Mesothelial cell of epicardium (in vitro differentiated cells): ENCODE measurements at regions not wholly inside any gene's neighbourhood (a gene's known extent, or its start where the extent isn't known, plus 50 kb on each side); places are given as distances from the start of the nearest gene placed in this dataset.

Source experiments
- DNase-seq, 2 experiments: peaks; one replicate each; pipeline ENCODE4 v3.0.0; 2021; ENCODE audit warnings: low spot score in 2 of 2; ENCODE audit not compliant: unreplicated experiment in 2 of 2
- H3K27ac Mint-ChIP-seq: 2 replicates; pipeline ENCODE4 v1.8.0; 2021; ENCODE audit warnings: mixed read lengths
- H3K27me3 Mint-ChIP-seq: 2 replicates; pipeline ENCODE4 v1.8.0; 2021; ENCODE audit warnings: low read depth, mixed read lengths
- H3K36me3 Mint-ChIP-seq: 2 replicates; pipeline ENCODE4 v1.8.0; 2021; ENCODE audit warnings: mixed read lengths
- H3K4me1 Mint-ChIP-seq: 2 replicates; pipeline ENCODE4 v1.8.0; 2021; ENCODE audit warnings: mixed read lengths
- H3K4me3 Mint-ChIP-seq: 2 replicates; pipeline ENCODE4 v1.8.0; 2021; ENCODE audit warnings: mild to moderate bottlenecking, moderate library complexity, mixed read lengths
- H3K9me3 Mint-ChIP-seq: 2 replicates; pipeline ENCODE4 v1.8.0; 2021; ENCODE audit warnings: mixed read lengths
- CTCF ChIP-seq: fragments of 200-600 bp; sonication (generic); IDR thresholded peaks from one replicate; pipeline ENCODE4 v1.5.0; 2021; ENCODE audit warnings: antibody characterized with exemption; ENCODE audit not compliant: unreplicated experiment

GRCh38 chr3:102605153-102605552, 170.3 kb downstream of the ZPLD1 start:
- no peak overlapping the region for H3K4me3 Mint-ChIP-seq
- TF ChIP-seq CTCF: no peak
- H3K9me3 Mint-ChIP-seq: no peaks in the 10 kb centered on the region
- H3K27me3 Mint-ChIP-seq: peaks cover 17% of the 10 kb centered on the region
- no peak for DNase-seq
- no peaks in the 10 kb centered on the region for H3K36me3 Mint-ChIP-seq
- H3K27ac Mint-ChIP-seq: no peak overlapping the region
- no peaks in the 10 kb centered on the region for H3K4me1 Mint-ChIP-seq

GRCh38 chr3:102608875-102609274, 174.1 kb downstream of the ZPLD1 start:
- Mint-ChIP-seq H3K4me3 (no peak overlapping the region), H3K9me3 (peaks cover 17% of the 10 kb centered on the region)

GRCh38 chr3:102614021-102614569, 179.3 kb downstream of the ZPLD1 start:
- Mint-ChIP-seq H3K9me3 (peaks cover 17% of the 10 kb centered on the region), H3K4me1 (peaks cover 5% of the 10 kb centered on the region), H3K27me3 (no peaks in the 10 kb centered on the region), H3K36me3 (no peaks in the 10 kb centered on the region), H3K27ac (no peak overlapping the region), H3K4me3 (no peak overlapping the region)
- no peak for TF ChIP-seq CTCF
- DNase-seq: no peak

More at GRCh38 chr3:102608875-102609274, 174.1 kb downstream of the ZPLD1 start:
- Mint-ChIP-seq H3K27me3 (peaks cover 17% of the 10 kb centered on the region), H3K36me3 (no peaks in the 10 kb centered on the region), H3K4me1 (no peaks in the 10 kb centered on the region), H3K27ac (no peak overlapping the region)
- DNase-seq: no peak
- TF ChIP-seq CTCF: no peak

- no peaks in the 10 kb centered on the region for H3K36me3 Mint-ChIP-seq
- H3K9me3 Mint-ChIP-seq: peaks cover 17% of the 10 kb centered on the region
- no peak overlapping the region for H3K27ac Mint-ChIP-seq
- peaks cover 5% of the 10 kb centered on the region for H3K4me1 Mint-ChIP-seq
- no peak for TF ChIP-seq CTCF
- no peaks in the 10 kb centered on the region for H3K27me3 Mint-ChIP-seq
- DNase-seq: no peak
- H3K4me3 Mint-ChIP-seq: no peak overlapping the region
Measured at GRCh38 chr3:102614585-102614984, 179.8 kb downstream of the ZPLD1 start.

GRCh38 chr3:102617381-102617780, 182.6 kb downstream of the ZPLD1 start:
- TF ChIP-seq CTCF: no peak

GRCh38 chr3:102619361-102619760, 184.5 kb downstream of the ZPLD1 start:
- no peak for TF ChIP-seq CTCF
- DNase-seq: no peak
- H3K36me3 Mint-ChIP-seq: no peaks in the 10 kb centered on the region
- H3K4me1 Mint-ChIP-seq: peaks cover 4% of the 10 kb centered on the region
- H3K9me3 Mint-ChIP-seq: no peaks in the 10 kb centered on the region
- no peaks in the 10 kb centered on the region for H3K27me3 Mint-ChIP-seq
- H3K27ac Mint-ChIP-seq: no peak overlapping the region
- no peak overlapping the region for H3K4me3 Mint-ChIP-seq

More at GRCh38 chr3:102617381-102617780, 182.6 kb downstream of the ZPLD1 start:
- no peak for DNase-seq
- Mint-ChIP-seq H3K9me3 (peaks cover 4% of the 10 kb centered on the region), H3K36me3 (no peaks in the 10 kb centered on the region), H3K4me3 (no peak overlapping the region), H3K27me3 (no peaks in the 10 kb centered on the region), H3K27ac (no peak overlapping the region), H3K4me1 (peaks cover 5% of the 10 kb centered on the region)
